OCI-LY3 (cell line): ENCODE measurements at regions not wholly inside any gene's neighbourhood (a gene's known extent, or its start where the extent isn't known, plus 50 kb on each side); places are given as distances from the start of the nearest gene placed in this dataset.

Experiments
- H2AFZ ChIP-seq: fragments of 200-600, 300-600 bp; shearing (Covaris generic); 2 replicates; pipeline ENCODE4 v1.6.0; 2014; ENCODE audit warnings: antibody characterized with exemption, low read depth, low read length
- H3K27ac ChIP-seq: fragments of 200-600, 300-600 bp; sonication (generic); 2 replicates; pipeline ENCODE4 v1.5.1; 2014; ENCODE audit warnings: mild to moderate bottlenecking, low read length, moderate library complexity, mixed read lengths
- H3K27me3 ChIP-seq: fragments of 200-600, 300-600 bp; sonication (generic); 2 replicates; pipeline ENCODE4 v1.6.1; 2014; ENCODE audit warnings: low read depth, low read length, mixed read lengths
- H3K36me3 ChIP-seq: fragments of 200-600, 300-600 bp; sonication (generic); replicated peaks from 2 replicates; pipeline ENCODE3; 2014; ENCODE audit warnings: low read depth, low read length, mixed read lengths
- H3K4me1 ChIP-seq: fragments of 300-600, 200-600 bp; sonication (generic); 2 replicates; pipeline ENCODE4 v1.6.1; 2014; ENCODE audit warnings: low read length, mixed read lengths
- H3K4me2 ChIP-seq: fragments of 200-600, 300-600 bp; sonication (generic); 2 replicates; pipeline ENCODE4 v1.6.1; 2014; ENCODE audit warnings: low read length, mixed read lengths
- H3K4me3 ChIP-seq: fragments of 300-600, 200-600 bp; sonication (generic); 2 replicates; pipeline ENCODE4 v1.5.1; 2014; ENCODE audit warnings: antibody characterized with exemption, mild to moderate bottlenecking, low read length, moderate library complexity
- H3K79me2 ChIP-seq: fragments of 300-600, 200-600 bp; shearing (Covaris generic); 2 replicates; pipeline ENCODE4 v1.6.1; 2014; ENCODE audit warnings: mild to moderate bottlenecking, low read length, mixed read lengths
- H3K9ac ChIP-seq: fragments of 300-600, 200-600 bp; shearing (Covaris generic); 2 replicates; pipeline ENCODE4 v1.6.0; 2014; ENCODE audit warnings: mild to moderate bottlenecking, low read length, moderate library complexity
- H3K9me3 ChIP-seq: fragments of 200-600, 300-600 bp; shearing (Covaris generic); 2 replicates; pipeline ENCODE4 v1.6.1; 2014; ENCODE audit warnings: low read length, mixed read lengths; ENCODE audit not compliant: insufficient read depth
- H4K20me1 ChIP-seq: fragments of 200-600, 300-600 bp; sonication (generic); 2 replicates; pipeline ENCODE4 v1.6.1; 2016; ENCODE audit warnings: low read length, mixed read lengths; ENCODE audit not compliant: insufficient read depth
- CTCF ChIP-seq: fragments of 200-600, 300-600 bp; sonication (generic); IDR thresholded peaks from 2 replicates; pipeline ENCODE4 v1.5.1; 2014; ENCODE audit warnings: antibody characterized with exemption, low read length, low read depth
- EZH2phosphoT487 ChIP-seq: fragments of 200-600 bp; shearing (Covaris generic); IDR thresholded peaks from 2 replicates; pipeline ENCODE4 v1.6.1; 2018; ENCODE audit warnings: antibody characterized with exemption, mixed run types, low read depth

GRCh38 chr13:28548872-28549271 is 53.9 kb upstream of the FLT1 start:
- no peaks in the 10 kb centered on the region for H3K36me3 ChIP-seq
- no peak overlapping the region for H3K27ac ChIP-seq
- no peaks in the 10 kb centered on the region for H3K79me2 ChIP-seq
- TF ChIP-seq CTCF (peak; percentile 26; the same call in 1 of the 2 replicates), EZH2phosphoT487 (no peak)
- H3K27me3 ChIP-seq, result no peaks in the 10 kb centered on the region
- H3K4me3 ChIP-seq, result no peak overlapping the region
- no peak overlapping the region for H3K9ac ChIP-seq
- H2AFZ ChIP-seq, result no peak overlapping the region
- 0 out of 2 replicates have a peak, but pooled peaks cover 5% of the 10 kb centered on the region for H3K9me3 ChIP-seq
- H3K4me2 ChIP-seq, result no peak overlapping the region
- no peaks in the 10 kb centered on the region for H3K4me1 ChIP-seq
- no peaks in the 10 kb centered on the region for H4K20me1 ChIP-seq

- Histone ChIP-seq H3K27ac (no peak overlapping the region), H3K4me1 (no peaks in the 10 kb centered on the region), H3K4me2 (no peak overlapping the region), H3K79me2 (no peaks in the 10 kb centered on the region), H3K27me3 (no peaks in the 10 kb centered on the region), H2AFZ (no peak overlapping the region), H3K9me3 (0 out of 2 replicates have a peak, but pooled peaks cover 9% of the 10 kb centered on the region), H3K36me3 (no peaks in the 10 kb centered on the region), H3K4me3 (no peak overlapping the region), H3K9ac (no peak overlapping the region), H4K20me1 (no peaks in the 10 kb centered on the region)
- TF ChIP-seq CTCF, result no peak
- no peak for TF ChIP-seq EZH2phosphoT487
Measured at GRCh38 chr13:28548468-28548867, 53.5 kb upstream of the FLT1 start.

- Histone ChIP-seq H4K20me1 (no peaks in the 10 kb centered on the region), H3K27ac (no peak overlapping the region), H3K4me1 (peaks cover 13% of the 10 kb centered on the region), H3K4me3 (no peak overlapping the region), H3K79me2 (no peaks in the 10 kb centered on the region), H3K36me3 (peaks cover 6% of the 10 kb centered on the region), H2AFZ (no peak overlapping the region), H3K9ac (no peak overlapping the region), H3K9me3 (peaks cover 16% of the 10 kb centered on the region; the same call in 1 of the 2 replicates), H3K27me3 (no peaks in the 10 kb centered on the region), H3K4me2 (no peak overlapping the region)
- TF ChIP-seq EZH2phosphoT487 (no peak), CTCF (no peak)
Measured at GRCh38 chr13:28545583-28546333, 50.8 kb upstream of the FLT1 start.
